ENCODE measurements at regions not wholly inside any gene's neighbourhood (a gene's known extent, or its start where the extent isn't known, plus 50 kb on each side); places are given as distances from the start of the nearest gene placed in this dataset.

GRCh38 chr2:3132966-3133365 is 244.7 kb downstream of the EIPR1 start:
- Histone ChIP-seq H3K36me3 (ENCODE audit: control insufficient read depth in 4 of 4, insufficient read depth in 3 of 4, low read depth in 1 of 4, low read length in 3 of 4) (no peaks in the 10 kb centered on the region), H3K27ac (ENCODE audit: low read depth in 1 of 2, low read length in 2 of 2) (no peak overlapping the region), H3K4me1 (ENCODE audit: control insufficient read depth in 4 of 4, insufficient read depth in 4 of 4, low read length in 3 of 4) (no peaks in the 10 kb centered on the region), H3K9ac (ENCODE audit: low read depth in 1 of 2, low read length in 2 of 2) (no peak overlapping the region), H3K4me3 (ENCODE audit: low read depth in 1 of 3, low read length in 3 of 3) (no peak overlapping the region), H3K27me3 (ENCODE audit: control insufficient read depth in 4 of 4, insufficient read depth in 4 of 4, low read length in 3 of 4) (no peaks in the 10 kb centered on the region), H3K9me3 (ENCODE audit: control insufficient read depth in 4 of 4, low read length in 3 of 4) (peaks cover 0 to 6% (median 4%) of the 10 kb centered on the region in 4 donors)
- TF ChIP-seq RXRA (IDR thresholded peaks at IDR 0.05) (no peak), ZBTB33 (IDR thresholded peaks at IDR 0.05) (no peak), TAF1 (conservative IDR thresholded peaks at IDR 0.05) (no peak), ATF3 (IDR thresholded peaks at IDR 0.05) (no peak), CTCF (IDR thresholded peaks at IDR 0.05; ENCODE audit: low read depth, low read length, missing input control) (no peak), HNF4A (conservative IDR thresholded peaks at IDR 0.05) (no peak), NR2F2 (IDR thresholded peaks at IDR 0.05) (no peak), GABPA (IDR thresholded peaks at IDR 0.05 in 1 of 2, conservative IDR thresholded peaks at IDR 0.05 in 1 of 2) (no peak), SP1 (IDR thresholded peaks at IDR 0.05) (no peak), REST (IDR thresholded peaks at IDR 0.05) (no peak), FOXA1 (IDR thresholded peaks at IDR 0.05) (no peak), YY1 (IDR thresholded peaks at IDR 0.05) (no peak), FOXA2 (IDR thresholded peaks at IDR 0.05) (no peak)
- no peak for DNase-seq (ENCODE audit: low spot score)
- 89% methylated on average over 11 of the region's 11 CpGs for WGBS

GRCh38 chr2:3132466-3132865 is 245.2 kb downstream of the EIPR1 start:
- no peaks in the 10 kb centered on the region for H3K36me3 ChIP-seq (ENCODE audit: control insufficient read depth in 4 of 4, insufficient read depth in 3 of 4, low read depth in 1 of 4, low read length in 3 of 4)
- H3K9ac ChIP-seq (ENCODE audit: low read depth in 1 of 2, low read length in 2 of 2): no peak overlapping the region
- WGBS: 91% methylated on average over 10 of the region's 10 CpGs
- H3K27ac ChIP-seq (ENCODE audit: low read depth in 1 of 2, low read length in 2 of 2): no peak overlapping the region
- peaks cover 0 to 6% (median 4%) of the 10 kb centered on the region in 4 donors for H3K9me3 ChIP-seq (ENCODE audit: control insufficient read depth in 4 of 4, low read length in 3 of 4)
- H3K4me1 ChIP-seq (ENCODE audit: control insufficient read depth in 4 of 4, insufficient read depth in 4 of 4, low read length in 3 of 4): no peaks in the 10 kb centered on the region
- DNase-seq (ENCODE audit: low spot score): no peak
- no peaks in the 10 kb centered on the region for H3K27me3 ChIP-seq (ENCODE audit: control insufficient read depth in 4 of 4, insufficient read depth in 4 of 4, low read length in 3 of 4)
- H3K4me3 ChIP-seq (ENCODE audit: low read depth in 1 of 3, low read length in 3 of 3): no peak overlapping the region
- TF ChIP-seq SP1 (IDR thresholded peaks at IDR 0.05) (no peak), HNF4A (conservative IDR thresholded peaks at IDR 0.05) (no peak), GABPA (IDR thresholded peaks at IDR 0.05 in 1 of 2, conservative IDR thresholded peaks at IDR 0.05 in 1 of 2) (no peak), HNF4G (IDR thresholded peaks at IDR 0.05) (no peak), RXRA (IDR thresholded peaks at IDR 0.05) (no peak), CTCF (IDR thresholded peaks at IDR 0.05; ENCODE audit: low read depth, low read length, missing input control) (no peak), JUND (IDR thresholded peaks at IDR 0.05) (no peak), TAF1 (conservative IDR thresholded peaks at IDR 0.05) (no peak), REST (IDR thresholded peaks at IDR 0.05) (no peak), ATF3 (IDR thresholded peaks at IDR 0.05) (no peak), YY1 (IDR thresholded peaks at IDR 0.05) (no peak), FOXA2 (IDR thresholded peaks at IDR 0.05) (no peak), NR2F2 (IDR thresholded peaks at IDR 0.05) (no peak)

Measured in liver (tissue), 8 donors.